Embryonic facial prominence (tissue), 1 donor: ENCODE measurements at regions not wholly inside any gene's neighbourhood (a gene's known extent, or its start where the extent isn't known, plus 50 kb on each side); places are given as distances from the start of the nearest gene placed in this dataset.
"Not testable (repeated sequence)": the region's sequence is repeated elsewhere in the genome, so short reads cannot be mapped to it uniquely, and the experiment has no call there.

Experiments
- DNase-seq: peaks from one replicate; pipeline ENCODE4 v3.0.0-alpha.2; 2016; ENCODE audit errors: extremely low spot score

DNA sequence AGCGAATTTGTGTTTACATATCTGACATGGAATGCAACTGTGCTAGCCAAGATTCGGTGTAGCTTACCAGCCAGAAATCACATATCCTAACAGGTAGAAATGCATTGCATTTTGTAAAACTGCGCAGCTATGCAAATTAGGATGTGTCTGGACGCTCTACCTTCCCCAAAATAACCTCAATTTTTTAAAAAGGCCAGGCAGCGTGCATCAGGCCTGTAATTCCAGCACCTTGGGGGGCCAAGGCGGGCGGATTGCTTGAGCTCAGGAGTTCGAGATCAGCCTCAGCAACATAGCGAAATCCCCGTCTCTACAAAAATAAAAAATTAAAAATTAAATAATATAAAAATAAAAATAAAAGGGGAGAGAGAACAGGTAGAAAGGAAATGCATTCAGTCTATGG is 305.0 kb downstream of the TYW1 start:
- DNase-seq: no peak

- DNase-seq: peak; percentile 94
These were observed 305.7 kb downstream of the TYW1 start for GRCh38 chr7:67302113-67303039.

- DNase-seq: not testable (repeated sequence)
These were observed 308.2 kb downstream of the TYW1 start for GRCh38 chr7:67304846-67305245.

DNA sequence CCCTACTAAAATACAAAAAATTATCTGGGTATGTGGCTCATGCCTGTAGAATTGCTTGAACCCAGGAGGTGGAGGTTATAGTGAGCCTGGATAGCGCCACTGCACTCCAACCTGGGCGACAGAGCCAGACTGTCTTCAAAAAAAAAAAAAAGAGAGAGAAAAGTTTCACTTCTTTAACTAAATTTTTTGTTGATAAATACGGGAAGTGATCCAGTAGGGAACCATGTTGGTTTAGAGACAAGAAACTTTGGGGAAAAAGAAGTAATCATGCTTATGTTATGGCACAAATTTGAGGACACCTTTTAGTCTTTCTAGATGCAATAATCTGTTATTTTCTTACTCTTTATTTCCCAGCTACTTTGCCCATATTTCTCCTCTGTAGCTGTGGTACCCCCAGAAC is 309.7 kb downstream of the TYW1 start:
- DNase-seq: no peak

GRCh38 chr7:67309764-67310549 is 313.3 kb downstream of the TYW1 start:
- no peak for DNase-seq

DNA sequence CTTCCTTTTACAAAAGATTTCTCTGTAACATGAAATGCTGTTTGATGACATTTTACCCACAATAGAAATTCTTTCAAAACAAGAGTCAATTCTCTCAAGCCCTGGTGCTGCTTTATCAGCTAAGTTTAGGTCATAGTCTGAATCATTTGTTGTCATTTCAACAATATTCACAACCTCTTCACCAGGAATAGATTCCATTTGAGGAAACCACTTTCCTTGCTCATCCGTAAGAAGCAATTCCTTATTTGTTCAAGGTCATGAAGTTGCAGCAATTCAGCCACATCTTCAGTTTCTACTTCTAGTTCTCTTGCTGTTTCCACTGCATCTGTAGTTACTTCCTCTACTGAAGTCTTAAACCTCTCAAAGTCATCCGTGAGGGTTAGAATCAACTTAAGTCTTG is 315.3 kb downstream of the TYW1 start:
- no peak for DNase-seq

- DNase-seq: no peak
These were observed 316.6 kb downstream of the TYW1 start for GRCh38 chr7:67313213-67313612.

- DNase-seq: not testable (repeated sequence)
These were observed 320.3 kb downstream of the TYW1 start for GRCh38 chr7:67316902-67317301.

- DNase-seq: not testable (repeated sequence)
These were observed 331.6 kb downstream of the TYW1 start for GRCh38 chr7:67328257-67328656.

DNA sequence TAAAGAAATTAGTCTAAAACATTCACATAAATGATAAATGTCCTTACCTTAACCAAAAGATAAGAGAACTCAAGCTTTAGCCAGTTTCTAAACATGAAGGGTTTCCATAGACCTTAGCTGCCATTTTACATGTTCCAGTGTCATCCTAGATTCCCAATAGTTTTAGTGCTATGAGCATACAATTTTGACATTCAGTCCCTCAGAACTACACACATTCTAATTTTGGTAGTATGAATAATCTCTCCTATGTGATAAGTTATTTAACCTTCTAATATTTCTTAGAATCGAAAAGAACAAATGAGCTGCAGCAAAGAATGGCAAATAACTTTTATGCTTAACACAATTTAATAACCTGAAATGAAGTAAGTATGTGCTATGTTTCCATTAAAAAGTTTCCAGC is 338.5 kb downstream of the TYW1 start:
- DNase-seq: not testable (repeated sequence)

GRCh38 chr7:67335663-67336062 is 339.0 kb downstream of the TYW1 start:
- DNase-seq: not testable (repeated sequence)

GRCh38 chr7:67338545-67338944 is 341.9 kb downstream of the TYW1 start:
- DNase-seq: not testable (repeated sequence)

DNA sequence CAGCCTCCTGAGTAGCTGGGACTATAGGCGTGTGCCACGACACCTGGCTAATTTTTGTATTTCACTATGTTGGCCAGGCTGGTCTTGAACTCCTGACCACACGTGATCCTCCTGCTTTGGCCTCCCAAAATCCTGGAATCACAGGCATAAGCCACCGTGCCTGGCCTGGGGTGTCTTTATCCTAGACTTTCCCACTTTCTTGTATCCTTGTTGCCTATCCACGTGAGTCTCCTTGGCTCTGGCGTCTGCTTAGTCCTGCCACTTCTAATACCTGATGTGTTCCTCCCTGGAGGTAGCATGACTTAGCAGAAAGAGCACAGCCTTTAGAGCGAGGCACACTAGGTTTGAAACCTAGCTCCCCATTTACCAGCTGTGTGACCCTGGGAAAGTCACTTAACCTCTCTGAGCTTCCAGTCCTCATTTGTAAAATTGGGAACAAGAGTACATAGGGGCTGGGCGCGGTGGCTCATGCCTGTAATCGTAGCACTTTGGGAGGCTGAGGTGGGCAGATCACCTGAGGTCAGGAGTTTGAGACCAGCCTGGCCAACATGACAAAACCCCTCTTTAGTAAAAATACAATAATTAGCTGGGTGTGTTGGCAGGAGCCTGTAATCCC is 344.6 kb downstream of the TYW1 start:
- DNase-seq: no peak

GRCh38 chr7:67343114-67343513 is 346.5 kb downstream of the TYW1 start:
- no peak for DNase-seq

DNA sequence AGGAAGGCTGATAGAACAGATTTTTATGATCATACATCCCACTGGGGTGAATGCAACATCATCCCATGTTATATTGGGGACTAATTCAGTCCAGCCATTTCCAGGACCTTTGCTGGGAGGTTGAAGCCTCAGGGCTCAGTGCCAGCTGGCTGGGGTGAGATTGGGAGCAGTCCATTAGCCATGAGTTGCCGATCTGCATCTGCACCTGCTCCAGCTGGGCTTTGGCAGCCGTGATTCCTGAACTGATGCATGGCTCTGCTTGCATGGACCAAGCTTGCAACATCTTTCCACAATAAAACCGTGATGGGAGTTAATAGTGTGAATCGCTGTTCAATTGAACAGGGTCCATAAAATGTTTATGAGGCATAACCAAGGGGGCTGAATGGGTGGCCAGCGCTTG is 346.9 kb downstream of the TYW1 start:
- DNase-seq: no peak

- DNase-seq: no peak
These were observed 348.0 kb downstream of the TYW1 start for GRCh38 chr7:67344481-67345193.

DNA sequence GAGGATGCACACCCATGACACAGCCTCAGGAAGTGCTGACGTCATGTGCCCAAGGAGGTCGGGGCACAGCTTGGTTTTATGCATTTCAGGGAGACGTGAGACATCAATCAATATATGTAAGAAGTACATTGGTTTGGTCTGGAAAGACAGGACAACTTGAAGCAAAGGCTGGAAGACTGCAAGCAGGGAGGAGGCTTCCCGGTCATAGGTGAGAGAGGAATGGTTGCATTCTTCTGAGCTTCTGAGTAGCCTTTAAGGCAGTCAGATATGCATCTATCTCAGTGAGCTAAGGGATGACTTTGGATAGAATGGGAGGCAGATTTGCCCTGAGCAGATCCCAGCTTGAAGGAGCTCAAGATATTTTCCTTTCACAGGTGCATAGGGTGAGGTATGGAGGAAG is 349.5 kb downstream of the TYW1 start:
- no peak for DNase-seq

- DNase-seq: no peak
These were observed 350.2 kb downstream of the TYW1 start for GRCh38 chr7:67346876-67347275.

- DNase-seq: no peak
These were observed 351.5 kb downstream of the TYW1 start for GRCh38 chr7:67348171-67348570.

- not testable (repeated sequence) for DNase-seq
These were observed 361.0 kb downstream of the TYW1 start for GRCh38 chr7:67357653-67358052.

DNA sequence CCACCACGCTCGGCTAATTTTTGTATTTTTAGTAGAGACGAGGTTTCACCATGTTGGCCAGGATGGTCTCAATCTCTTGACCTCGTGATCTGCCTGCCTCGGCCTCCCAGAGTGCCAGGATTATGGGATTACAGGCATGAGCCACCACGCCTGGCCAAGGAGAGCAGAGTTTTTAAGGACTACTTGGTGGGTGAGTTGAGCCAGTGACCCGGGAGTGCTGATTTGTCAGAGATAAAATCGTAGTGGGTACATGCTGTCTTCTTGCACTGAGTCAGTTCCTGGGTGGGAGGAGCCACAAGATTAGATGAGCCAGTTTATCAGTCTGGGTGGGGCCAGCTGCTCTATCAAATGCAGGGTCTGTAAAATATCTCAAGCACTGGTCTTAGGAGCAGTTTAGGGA is 361.7 kb downstream of the TYW1 start:
- DNase-seq: not testable (repeated sequence)

- DNase-seq: not testable (repeated sequence)
These were observed 362.1 kb downstream of the TYW1 start for GRCh38 chr7:67358738-67359137.
